Endothelial cell (in vitro differentiated cells): ENCODE measurements at regions not wholly inside any gene's neighbourhood (a gene's known extent, or its start where the extent isn't known, plus 50 kb on each side); places are given as distances from the start of the nearest gene placed in this dataset.
"Not testable (repeated sequence)": the region's sequence is repeated elsewhere in the genome, so short reads cannot be mapped to it uniquely, and the experiment has no call there.

Experiments
- DNase-seq: peaks from one replicate; pipeline ENCODE4 v3.0.0; 2021; ENCODE audit warnings: low spot score
- H3K27ac Mint-ChIP-seq: one replicate; pipeline ENCODE4 v1.8.0; 2021; ENCODE audit warnings: mixed read lengths, inconsistent platforms; ENCODE audit not compliant: unreplicated experiment
- H3K27me3 Mint-ChIP-seq: one replicate; pipeline ENCODE4 v1.8.0; 2021; ENCODE audit warnings: mild to moderate bottlenecking, moderate library complexity, mixed read lengths, inconsistent platforms; ENCODE audit not compliant: unreplicated experiment
- H3K36me3 Mint-ChIP-seq: one replicate; pipeline ENCODE4 v1.8.0; 2021; ENCODE audit warnings: mild to moderate bottlenecking, low read depth, mixed read lengths, inconsistent platforms; ENCODE audit not compliant: unreplicated experiment
- H3K4me1 Mint-ChIP-seq: one replicate; pipeline ENCODE4 v1.8.0; 2021; ENCODE audit warnings: mild to moderate bottlenecking, mixed read lengths, inconsistent platforms; ENCODE audit not compliant: unreplicated experiment
- H3K4me3 Mint-ChIP-seq: one replicate; pipeline ENCODE4 v1.8.0; 2021; ENCODE audit warnings: mild to moderate bottlenecking, mixed read lengths, inconsistent platforms; ENCODE audit not compliant: unreplicated experiment
- H3K9me3 Mint-ChIP-seq: one replicate; pipeline ENCODE4 v1.8.0; 2021; ENCODE audit warnings: mixed read lengths, inconsistent platforms; ENCODE audit not compliant: unreplicated experiment
- TF ChIP-seq, protein P1 (sequence below): fragments of 200-600 bp; sonication (generic); IDR thresholded peaks from one replicate; pipeline ENCODE4 v1.5.0; 2021; ENCODE audit warnings: antibody characterized with exemption; ENCODE audit not compliant: unreplicated experiment

DNA sequence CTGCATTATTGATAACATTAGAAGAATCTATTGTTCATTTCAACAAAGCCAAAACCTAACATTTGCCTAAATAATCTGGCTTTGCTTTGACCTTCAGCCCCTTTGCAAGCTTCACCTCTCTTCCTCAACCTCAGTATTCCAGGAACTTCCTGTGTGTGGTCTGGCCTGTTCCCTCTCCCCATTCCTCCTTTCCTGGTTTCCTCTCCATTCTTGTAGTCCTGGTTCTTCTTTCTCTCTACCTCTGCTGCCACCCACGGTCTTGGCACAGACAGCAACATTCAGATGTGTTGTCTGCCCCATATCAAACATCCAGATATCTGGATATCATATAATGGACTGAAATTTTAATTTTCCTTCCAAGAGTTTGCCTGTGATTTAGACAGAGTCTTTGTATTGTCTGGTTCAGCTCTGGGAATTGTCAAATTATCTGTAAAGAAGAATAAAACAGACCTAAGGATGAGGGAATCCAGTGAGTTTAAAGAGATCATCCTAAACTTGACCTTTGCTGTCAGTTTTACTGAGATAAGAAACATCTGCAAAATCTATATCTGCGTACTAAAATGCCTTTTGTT is 148.1 kb upstream of the KCTD3 start:
- Mint-ChIP-seq H3K27ac (peak overlapping the region; percentile 44), H3K27me3 (peaks cover 1% of the 10 kb centered on the region), H3K36me3 (no peaks in the 10 kb centered on the region), H3K4me1 (peaks cover 6% of the 10 kb centered on the region), H3K9me3 (no peaks in the 10 kb centered on the region), H3K4me3 (no peak overlapping the region)
- DNase-seq, result no peak
- TF ChIP-seq, protein P1, sequence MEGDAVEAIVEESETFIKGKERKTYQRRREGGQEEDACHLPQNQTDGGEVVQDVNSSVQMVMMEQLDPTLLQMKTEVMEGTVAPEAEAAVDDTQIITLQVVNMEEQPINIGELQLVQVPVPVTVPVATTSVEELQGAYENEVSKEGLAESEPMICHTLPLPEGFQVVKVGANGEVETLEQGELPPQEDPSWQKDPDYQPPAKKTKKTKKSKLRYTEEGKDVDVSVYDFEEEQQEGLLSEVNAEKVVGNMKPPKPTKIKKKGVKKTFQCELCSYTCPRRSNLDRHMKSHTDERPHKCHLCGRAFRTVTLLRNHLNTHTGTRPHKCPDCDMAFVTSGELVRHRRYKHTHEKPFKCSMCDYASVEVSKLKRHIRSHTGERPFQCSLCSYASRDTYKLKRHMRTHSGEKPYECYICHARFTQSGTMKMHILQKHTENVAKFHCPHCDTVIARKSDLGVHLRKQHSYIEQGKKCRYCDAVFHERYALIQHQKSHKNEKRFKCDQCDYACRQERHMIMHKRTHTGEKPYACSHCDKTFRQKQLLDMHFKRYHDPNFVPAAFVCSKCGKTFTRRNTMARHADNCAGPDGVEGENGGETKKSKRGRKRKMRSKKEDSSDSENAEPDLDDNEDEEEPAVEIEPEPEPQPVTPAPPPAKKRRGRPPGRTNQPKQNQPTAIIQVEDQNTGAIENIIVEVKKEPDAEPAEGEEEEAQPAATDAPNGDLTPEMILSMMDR, result no peak

DNA sequence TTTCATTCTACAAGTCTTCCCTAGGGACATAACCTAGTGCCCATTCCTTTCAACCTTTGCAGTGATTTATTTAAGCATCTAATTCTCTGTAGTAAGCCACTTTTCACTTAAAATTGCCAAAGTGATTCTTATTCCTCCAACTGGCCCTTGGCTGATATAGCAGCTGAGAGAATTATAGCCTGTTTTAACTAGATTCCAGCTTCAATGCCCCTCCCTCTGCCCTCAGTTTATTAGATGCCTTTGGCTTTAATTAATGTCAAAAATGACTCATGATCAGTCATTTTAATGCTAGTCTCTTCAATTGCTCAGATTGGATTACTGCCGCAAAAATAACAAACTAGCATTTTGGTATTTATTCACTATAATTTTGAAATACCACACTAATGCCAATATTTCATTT is 145.4 kb upstream of the KCTD3 start:
- DNase-seq, result no peak
- no peaks in the 10 kb centered on the region for H3K27me3 Mint-ChIP-seq
- H3K27ac Mint-ChIP-seq, result no peak overlapping the region
- H3K4me1 Mint-ChIP-seq, result peaks cover 6% of the 10 kb centered on the region
- H3K4me3 Mint-ChIP-seq, result no peak overlapping the region
- H3K36me3 Mint-ChIP-seq, result no peaks in the 10 kb centered on the region
- TF ChIP-seq, protein P1, result no peak
- no peaks in the 10 kb centered on the region for H3K9me3 Mint-ChIP-seq

DNA sequence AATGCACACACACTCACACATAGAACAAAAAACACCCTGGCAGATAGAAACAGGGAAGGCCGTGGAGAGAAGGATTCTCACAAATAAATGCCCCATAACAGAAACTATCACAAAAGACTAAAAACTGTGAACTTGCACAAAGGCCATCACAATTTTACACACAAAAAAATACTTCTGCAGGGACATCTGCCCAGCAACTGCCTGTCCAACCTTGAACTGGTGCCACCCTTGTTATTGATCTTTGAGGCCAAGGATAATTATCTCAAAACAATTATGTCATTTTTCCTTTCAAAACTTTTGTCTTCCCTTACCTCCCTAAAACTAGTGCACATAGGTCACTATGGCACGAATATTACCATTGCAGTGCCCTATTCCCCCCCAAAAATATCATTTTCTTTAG is 143.8 kb upstream of the KCTD3 start:
- H3K4me3 Mint-ChIP-seq, result no peak overlapping the region
- H3K9me3 Mint-ChIP-seq, result no peaks in the 10 kb centered on the region
- DNase-seq, result no peak
- no peaks in the 10 kb centered on the region for H3K27me3 Mint-ChIP-seq
- no peaks in the 10 kb centered on the region for H3K36me3 Mint-ChIP-seq
- peaks cover 6% of the 10 kb centered on the region for H3K4me1 Mint-ChIP-seq
- no peak overlapping the region for H3K27ac Mint-ChIP-seq
- TF ChIP-seq, protein P1, result no peak

DNA sequence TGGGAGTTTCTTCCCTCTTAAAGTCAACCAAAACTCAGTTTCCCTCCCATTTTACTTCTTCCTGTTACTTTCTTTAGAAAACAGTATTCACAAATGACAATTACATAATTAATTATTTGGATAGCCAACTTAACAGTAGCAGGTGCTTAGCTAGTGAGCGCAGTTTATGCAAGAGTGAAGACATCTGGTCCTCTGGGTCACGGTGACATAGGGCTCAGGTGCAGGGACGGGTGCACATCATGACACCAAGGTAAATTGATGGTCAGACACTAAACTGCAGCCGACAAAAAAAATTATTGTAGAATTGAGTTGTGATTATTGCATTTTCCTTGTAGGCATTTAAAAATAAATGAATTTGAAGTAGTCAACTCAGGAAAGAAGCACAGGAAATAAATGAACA is 142.0 kb upstream of the KCTD3 start:
- Mint-ChIP-seq H3K36me3 (no peaks in the 10 kb centered on the region), H3K4me3 (no peak overlapping the region), H3K9me3 (no peaks in the 10 kb centered on the region), H3K4me1 (no peaks in the 10 kb centered on the region), H3K27me3 (peaks cover 3% of the 10 kb centered on the region), H3K27ac (no peak overlapping the region)
- TF ChIP-seq, protein P1, result no peak
- no peak for DNase-seq

DNA sequence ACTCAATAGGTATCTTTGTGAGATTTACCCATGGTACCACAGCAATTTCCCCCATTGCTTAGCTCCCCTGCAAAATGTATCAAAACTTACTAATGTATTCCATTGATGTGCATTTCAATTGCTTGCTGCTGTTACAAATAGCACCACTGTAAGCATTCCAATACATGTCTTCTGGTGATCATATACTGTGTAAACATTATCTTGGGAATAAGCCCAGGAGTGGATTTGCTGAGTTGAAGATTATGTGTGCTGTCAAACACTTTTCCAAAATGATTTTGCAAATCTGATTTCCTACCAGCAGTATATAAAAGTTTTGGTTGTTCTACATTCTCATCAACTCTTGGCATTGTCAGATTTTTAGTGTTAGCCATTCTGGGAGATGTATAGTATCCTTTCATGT is 141.0 kb upstream of the KCTD3 start:
- Mint-ChIP-seq H3K27ac (no peak overlapping the region), H3K4me3 (no peak overlapping the region), H3K36me3 (no peaks in the 10 kb centered on the region), H3K9me3 (no peaks in the 10 kb centered on the region), H3K4me1 (no peaks in the 10 kb centered on the region), H3K27me3 (peaks cover 3% of the 10 kb centered on the region)
- TF ChIP-seq, protein P1, result no peak
- no peak for DNase-seq

DNA sequence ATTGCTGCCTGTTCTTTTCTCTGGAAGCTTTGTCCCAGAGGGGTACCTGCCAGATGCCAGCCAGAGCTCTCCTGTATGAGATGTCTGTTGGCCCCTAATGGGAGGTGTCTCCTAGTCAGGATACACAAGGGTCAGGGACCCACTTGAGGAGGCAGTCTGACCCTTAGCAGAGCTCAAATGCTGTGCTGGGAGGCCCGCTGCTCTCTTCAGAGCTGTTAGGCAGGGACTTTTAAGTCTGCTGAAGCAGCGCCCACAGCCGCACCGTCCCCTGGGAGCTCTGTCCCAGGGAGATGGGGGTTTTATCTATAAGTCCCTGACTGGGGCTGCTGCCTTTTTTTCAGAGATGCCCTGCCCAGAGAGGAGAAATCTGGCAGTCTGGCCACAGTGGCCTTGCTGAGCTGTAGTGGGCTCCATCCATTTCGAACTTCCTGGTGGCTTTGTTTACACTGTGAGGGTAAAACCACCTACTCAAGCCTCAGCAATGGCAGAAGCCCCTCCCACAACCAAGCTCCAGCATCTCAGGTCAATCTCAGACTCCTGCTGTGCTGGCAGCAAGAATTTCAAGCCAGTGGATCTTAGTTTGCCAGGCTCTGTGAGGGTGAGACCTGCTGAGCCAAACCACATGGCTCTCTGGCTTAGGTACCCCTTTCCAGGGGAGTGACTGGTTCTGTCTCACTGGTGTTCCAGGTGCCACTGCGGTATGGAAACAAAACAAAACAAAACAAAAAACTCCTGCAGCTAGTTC is 134.4 kb upstream of the KCTD3 start:
- not testable (repeated sequence) for DNase-seq, H3K27me3 Mint-ChIP-seq, H3K9me3 Mint-ChIP-seq, H3K4me1 Mint-ChIP-seq, H3K36me3 Mint-ChIP-seq, H3K27ac Mint-ChIP-seq, H3K4me3 Mint-ChIP-seq
